ENCODE measurements at regions not wholly inside any gene's neighbourhood (a gene's known extent, or its start where the extent isn't known, plus 50 kb on each side); places are given as distances from the start of the nearest gene placed in this dataset.

- TF ChIP-seq CTCF (IDR thresholded peaks at IDR 0.05) (no peak), POLR2A (IDR thresholded peaks at IDR 0.05) (no peak)
These were observed 344.1 kb downstream of the PHF14 start for GRCh38 chr7:11317766-11318165.
